GM12878 (cell line): ENCODE measurements at regions not wholly inside any gene's neighbourhood (a gene's known extent, or its start where the extent isn't known, plus 50 kb on each side); places are given as distances from the start of the nearest gene placed in this dataset.

Experiments used
- ATAC-seq: fragments of 200-7000 bp; cut with Tn5 transposase; 3 replicates; pipeline ENCODE4 v1.9.1; 2020; ENCODE audit warnings: mild to moderate bottlenecking, moderate library complexity
- BruUV-seq: library from RNA; stranded (reverse); fragments of 400-500 nt; replicated peaks from 2 replicates; lab custom pipeline; 2021; lab: Mats Ljungman, UMichigan
- CTCF ChIA-PET: fragments of 300-600 bp; sonication (Branson Sonifier 250); formaldehyde crosslinking; extraction: SDS; loops from one replicate; lab custom pipeline; 2021; ENCODE audit warnings: inconsistent platforms; lab: Yijun Ruan, JAX
- POLR2A ChIA-PET: fragments of 350-600 bp; formaldehyde crosslinking; extraction: SDS; loops from one replicate; lab custom pipeline; 2021; ENCODE audit warnings: inconsistent platforms; lab: Charles Lee
- RAD21 ChIA-PET: fragments of 300-600 bp; sonication (Branson Sonifier 250); formaldehyde crosslinking; loops from one replicate; lab custom pipeline; 2023; ENCODE audit warnings: antibody characterized with exemption; ENCODE audit not compliant: unreplicated experiment; lab: Charles Lee
- SMC1A ChIA-PET: fragments of 300-600 bp; sonication (Branson Sonifier 250); formaldehyde crosslinking; loops from one replicate; lab custom pipeline; 2023; ENCODE audit not compliant: unreplicated experiment, uncharacterized antibody; lab: Charles Lee
- DNase-seq: peaks from one replicate; pipeline ENCODE4 v3.0.0-alpha.2; 2011; ENCODE audit warnings: low read depth, low spot score
- FAIRE-seq: peaks from 3 replicates; lab custom pipeline; 2011; peaks lifted over from hg19 to GRCh38; lab: Jason Lieb, UNC
- H2AFZ ChIP-seq: 2 replicates; pipeline ENCODE4 v1.6.0; 2011; ENCODE audit warnings: low read depth, low read length, control low read depth; ENCODE audit not compliant: control insufficient read depth
- H3K27ac ChIP-seq: 2 replicates; pipeline ENCODE4 v1.5.1; 2011; ENCODE audit warnings: control low read depth; ENCODE audit not compliant: control insufficient read depth, insufficient read depth
- H3K27me3 ChIP-seq, 2 experiments: replicated peaks in 1 of 2; 2 replicates each; pipeline versions ENCODE4 v1.6.0 to v1.6.1; 2011; ENCODE audit warnings: low read length in 1 of 2; ENCODE audit not compliant: control insufficient read depth in 2 of 2, insufficient read depth in 2 of 2
- H3K36me3 ChIP-seq, 2 experiments: 2 replicates each; pipeline ENCODE4 v1.5.1; 2011; ENCODE audit warnings: low read length in 1 of 2; ENCODE audit not compliant: control insufficient read depth in 2 of 2, insufficient read depth in 2 of 2
- H3K4me1 ChIP-seq: 2 replicates; pipeline ENCODE4 v1.6.1; 2011; ENCODE audit warnings: mild to moderate bottlenecking, low read length, moderate library complexity, mixed read lengths; ENCODE audit not compliant: control insufficient read depth, insufficient read depth
- H3K4me2 ChIP-seq: 2 replicates; pipeline ENCODE4 v1.6.0; 2011; ENCODE audit warnings: control low read depth; ENCODE audit not compliant: control insufficient read depth, insufficient read depth
- H3K4me3 ChIP-seq: fragments of 200-600 bp; sonication (generic); 2 replicates; pipeline ENCODE4 v1.5.1; 2016
- H3K79me2 ChIP-seq: 2 replicates; pipeline ENCODE4 v1.6.0; 2011; ENCODE audit warnings: low read length; ENCODE audit not compliant: control insufficient read depth, insufficient read depth
- H3K9ac ChIP-seq: 2 replicates; pipeline ENCODE4 v1.8.0; 2011; ENCODE audit warnings: low read length, control low read depth, mixed read lengths; ENCODE audit not compliant: control insufficient read depth, insufficient read depth
- H3K9me3 ChIP-seq: replicated peaks from 3 replicates; pipeline ENCODE4 v1.5.1; 2011; ENCODE audit warnings: mild to moderate bottlenecking, low read length; ENCODE audit not compliant: control insufficient read depth, insufficient read depth
- H4K20me1 ChIP-seq: 2 replicates; pipeline ENCODE4 v1.6.0; 2011; ENCODE audit not compliant: control insufficient read depth, insufficient read depth
- BCL11A ChIP-seq: IDR thresholded peaks from 2 replicates; pipeline ENCODE4 v1.6.1; 2011; ENCODE audit warnings: low read depth, low read length
- BMI1 ChIP-seq: fragments of 450-650 bp; IDR thresholded peaks from 2 replicates; pipeline ENCODE4 v1.6.1; 2016; ENCODE audit warnings: mild to moderate bottlenecking, moderate library complexity, borderline replicate concordance
- DPF2 ChIP-seq: fragments of 450-650 bp; IDR thresholded peaks from 2 replicates; pipeline ENCODE4 v1.6.1; 2017; ENCODE audit warnings: mild to moderate bottlenecking
- E2F8 ChIP-seq: fragments of 450-650 bp; IDR thresholded peaks from 2 replicates; pipeline ENCODE4 v1.6.1; 2018; ENCODE audit warnings: mild to moderate bottlenecking, low read depth, moderate library complexity; ENCODE audit not compliant: partially characterized antibody
- EGR1 ChIP-seq, 2 experiments: IDR thresholded peaks; 1 replicate in 1 of 2; 2 replicates in 1 of 2; pipeline ENCODE4 v1.6.1; 2011 to 2012; ENCODE audit warnings: low read depth in 2 of 2, low read length in 2 of 2, borderline replicate concordance in 1 of 2, mild to moderate bottlenecking in 1 of 2, moderate library complexity in 1 of 2
- FOXM1 ChIP-seq: IDR thresholded peaks from 2 replicates; pipeline ENCODE4 v1.6.1; 2012; ENCODE audit warnings: low read depth, mild to moderate bottlenecking, inconsistent platforms, low read length, moderate library complexity
- MLLT1 ChIP-seq: fragments of 450-650 bp; IDR thresholded peaks from 2 replicates; pipeline ENCODE4 v1.6.1; 2016; ENCODE audit warnings: mild to moderate bottlenecking
- SIX5 ChIP-seq: IDR thresholded peaks from 2 replicates; pipeline ENCODE4 v1.6.1; 2011; ENCODE audit warnings: mild to moderate bottlenecking, low read depth, low read length, moderate library complexity; ENCODE audit not compliant: severe bottlenecking
- SP1 ChIP-seq: IDR thresholded peaks from one replicate; pipeline ENCODE4 v1.6.1; 2011; ENCODE audit warnings: low read depth, low read length
- SREBF1 ChIP-seq: IDR thresholded peaks from 2 replicates; pipeline ENCODE4 v1.6.1; 2012; ENCODE audit warnings: mild to moderate bottlenecking, low read length
- USF1 ChIP-seq: IDR thresholded peaks from 2 replicates; pipeline ENCODE4 v1.6.1; 2011; ENCODE audit warnings: borderline replicate concordance, low read depth, mild to moderate bottlenecking, moderate library complexity, mixed read lengths, low read length; ENCODE audit not compliant: insufficient read depth; ENCODE audit errors: extremely low read length
- ZNF24 ChIP-seq: fragments of 450-650 bp; IDR thresholded peaks from 2 replicates; pipeline ENCODE4 v1.6.1; 2017; ENCODE audit warnings: antibody characterized with exemption, mild to moderate bottlenecking
- ZNF592 ChIP-seq: fragments of 450-650 bp; IDR thresholded peaks from 2 replicates; pipeline ENCODE4 v1.6.1; 2017; ENCODE audit warnings: mild to moderate bottlenecking, moderate library complexity
- WGBS: methylation state at CpG from one replicate; pipeline ENCODE4 v1.1.6; 2016; ENCODE audit warnings: low lambda C conversion rate; ENCODE audit not compliant: insufficient replicate concordance, insufficient coverage; ENCODE audit errors: missing lambda C conversion rate; 5-methylcytosine and 5-hydroxymethylcytosine counted together
- in situ Hi-C: fragments of 300-500 bp; cut with MboI; formaldehyde crosslinking; loops from 9 replicates; pipeline ENCODE4 v1.14.3; 2018; ENCODE audit warnings: mixed read lengths
- intact Hi-C: fragments of 100-400 bp; cut with micrococcal nuclease; formaldehyde crosslinking; loops from one replicate; pipeline ENCODE4 v1.14.2; 2022; ENCODE audit not compliant: unreplicated experiment

- Histone ChIP-seq H3K9me3 (no peaks in the 10 kb centered on the region), H3K4me2 (no peak overlapping the region), H3K27me3 (no peaks in the 10 kb centered on the region), H3K4me1 (no peaks in the 10 kb centered on the region), H3K9ac (no peak overlapping the region), H3K4me3 (no peak overlapping the region), H4K20me1 (no peaks in the 10 kb centered on the region), H3K79me2 (no peaks in the 10 kb centered on the region), H3K27ac (no peak overlapping the region), H2AFZ (no peak overlapping the region), H3K36me3 (no peaks in the 10 kb centered on the region)
- ATAC-seq (no peak), DNase-seq (no peak), FAIRE-seq (no peak)
- BruUV-seq: no TSS peak
- POLR2A ChIA-PET: no interaction called here
- RAD21 ChIA-PET: no interaction called here
- WGBS: 0% methylated on average over 1 of the region's 1 CpG
- intact Hi-C loops: loop anchor here (5.0 kb wide), 1 partner anchor 87 kb away; no protein-coding TSS in a partner anchor
- in situ Hi-C loops: loop anchor here (10.0 kb wide), 1 partner anchor 161 kb away; no protein-coding TSS in a partner anchor
- CTCF ChIA-PET: interaction anchor here (0.8 to 7.4 kb wide), 4 partner anchors 87 to 165 kb away, joined by 3 to 76 read pairs (median 19); no protein-coding TSS in a partner anchor
- SMC1A ChIA-PET: interaction anchor here (2.2 kb wide), 1 partner anchor 9 kb away, joined by 8 read pairs; no protein-coding TSS in a partner anchor
- no peak for TF ChIP-seq ZNF24
- no peak for TF ChIP-seq SP1
- no peak for TF ChIP-seq E2F8
- no peak for TF ChIP-seq SIX5
- TF ChIP-seq MLLT1: no peak
- TF ChIP-seq ZNF592: no peak
- no peak for TF ChIP-seq USF1
- no peak for TF ChIP-seq SREBF1
- TF ChIP-seq FOXM1: no peak
- TF ChIP-seq EGR1 (IDR thresholded peaks at IDR 0.05; ENCODE audit: borderline replicate concordance in 1 of 2, low read depth in 2 of 2, low read length in 2 of 2): no peak
- TF ChIP-seq DPF2: no peak
- no peak for TF ChIP-seq BMI1
- TF ChIP-seq BCL11A: no peak
Observed at GRCh38 chr4:74535512-74535911, 90.6 kb downstream of the AREG start.
